Skin of body (tissue), 1 donor: ENCODE measurements at regions not wholly inside any gene's neighbourhood (a gene's known extent, or its start where the extent isn't known, plus 50 kb on each side); places are given as distances from the start of the nearest gene placed in this dataset.

Experiments used
- DNase-seq: peaks from one replicate; lab custom pipeline; 2025; lab: John Stamatoyannopoulos, UW

DNA sequence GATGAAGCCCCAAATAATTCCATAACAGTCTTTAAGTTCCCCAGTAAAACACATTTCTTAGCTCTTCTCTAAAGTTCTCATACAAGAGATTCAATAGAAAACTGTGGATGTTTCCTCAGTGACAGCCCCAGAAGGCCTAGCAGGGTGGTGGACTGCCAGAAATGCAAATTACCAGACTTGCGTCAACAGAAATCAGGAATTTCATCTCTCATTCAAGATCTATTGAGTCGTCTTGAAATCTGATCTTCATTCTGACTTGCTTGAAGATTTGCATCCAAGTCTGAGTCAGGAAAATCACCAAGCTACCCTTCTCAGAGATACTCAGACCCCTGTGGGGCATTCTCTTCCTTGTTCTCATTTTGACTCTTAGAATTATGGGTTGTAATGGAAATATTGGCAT lies 68.9 kb upstream of the NDP start:
- DNase-seq = peak; percentile 4

DNA sequence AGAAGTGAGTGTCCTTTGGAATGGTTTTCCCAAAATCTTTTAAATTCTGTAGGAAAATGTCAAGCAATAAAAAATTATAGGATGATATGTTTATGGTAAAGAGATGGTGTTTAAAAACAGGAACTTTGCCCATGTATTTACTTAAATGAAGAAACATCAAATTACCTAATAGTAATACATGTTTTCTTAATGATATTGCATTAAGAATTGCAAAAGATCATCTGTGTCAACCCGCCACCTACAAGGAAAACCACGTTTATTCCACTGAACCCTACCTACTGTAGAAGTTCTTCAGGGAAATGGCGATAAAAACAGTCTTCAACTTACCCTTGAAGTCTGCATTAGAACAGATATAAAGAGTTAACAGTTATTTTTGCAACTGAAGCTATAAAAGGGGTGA lies 67.2 kb upstream of the NDP start:
- DNase-seq = no peak

DNA sequence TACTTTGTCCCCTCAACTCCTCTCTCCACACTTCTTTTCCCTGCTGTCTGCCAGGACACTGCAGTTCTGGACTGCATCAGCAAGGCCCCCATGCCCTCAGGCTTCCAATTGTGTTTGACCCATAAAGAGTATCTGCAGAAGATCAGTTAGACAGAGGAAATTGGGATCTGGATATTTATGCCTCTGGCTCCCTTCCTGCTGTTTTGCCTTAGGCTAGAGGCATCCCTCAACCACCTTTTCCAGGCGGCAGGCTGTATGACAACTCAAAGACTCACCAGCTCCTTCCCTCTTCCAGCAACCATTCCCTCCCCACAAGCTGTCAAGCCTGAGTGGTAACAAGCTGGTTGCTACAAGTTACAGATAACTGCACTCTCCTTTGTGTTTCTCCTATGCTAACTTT lies 66.4 kb upstream of the NDP start:
- no peak for DNase-seq

- no peak for DNase-seq
These were observed 63.1 kb upstream of the NDP start for GRCh38 chrX:44036336-44036735.

- DNase-seq = no peak
These were observed 62.4 kb upstream of the NDP start for GRCh38 chrX:44035571-44035970.

DNA sequence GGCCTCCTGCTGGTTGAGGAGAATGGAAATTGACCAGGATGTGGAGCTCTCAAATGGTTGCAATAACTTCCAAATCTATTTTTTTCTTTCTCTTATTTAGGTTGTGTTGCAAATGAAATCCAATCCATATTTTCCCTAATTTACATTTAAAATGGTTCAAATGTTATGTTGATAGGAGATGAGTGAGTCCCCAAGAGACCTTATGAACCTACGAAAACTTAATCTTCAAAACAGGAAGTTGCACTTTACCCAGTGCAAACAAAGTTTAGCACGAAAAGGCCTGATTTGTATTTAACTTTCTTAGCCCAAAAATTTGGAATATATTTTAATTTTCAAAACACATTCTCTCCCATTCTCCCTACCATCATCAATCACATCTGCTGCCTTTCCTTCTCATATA lies 59.3 kb upstream of the NDP start:
- no peak for DNase-seq

- DNase-seq = no peak
These were observed 52.4 kb upstream of the NDP start for GRCh38 chrX:44025555-44025954.
